Body of pancreas (tissue), 4 donors: ENCODE measurements at regions not wholly inside any gene's neighbourhood (a gene's known extent, or its start where the extent isn't known, plus 50 kb on each side); places are given as distances from the start of the nearest gene placed in this dataset.

Experiments
- ATAC-seq: fragments of 150-250 bp; one replicate; pipeline ENCODE4 v1.9.1; 2016
- DNase-seq, 4 donors: peaks; one replicate each; pipeline ENCODE4 v3.0.0-alpha.2; 2019
- H3K27ac ChIP-seq, 4 donors: fragments of 200-600 bp; sonication (generic); 1 replicate in 3 of 4; 2 replicates in 1 of 4; pipeline versions ENCODE4 v1.5.1 to v1.6.1; 2016 to 2019; ENCODE audit warnings: mild to moderate bottlenecking in 1 of 4, mixed read lengths in 1 of 4, moderate library complexity in 1 of 4
- H3K27me3 ChIP-seq, 2 donors: fragments of 200-600 bp; sonication (generic); one replicate each; pipeline ENCODE4 v1.6.0; 2016; ENCODE audit warnings: mild to moderate bottlenecking in 1 of 2
- H3K36me3 ChIP-seq, 2 donors: fragments of 200-600 bp; sonication (generic); replicated peaks in 1 of 2; 2 replicates each; pipeline ENCODE4 v1.5.1; 2016; ENCODE audit warnings: low read depth in 2 of 2; ENCODE audit not compliant: insufficient read depth in 1 of 2
- H3K4me1 ChIP-seq: fragments of 200-600 bp; sonication (generic); one replicate; pipeline ENCODE4 v1.6.0; 2016
- H3K4me3 ChIP-seq, 2 donors: fragments of 200-600 bp; sonication (generic); 1 replicate in 1 of 2; 2 replicates in 1 of 2; pipeline ENCODE4 v1.5.1; 2016 to 2019
- H3K9me3 ChIP-seq, 3 donors: fragments of 200-600 bp; sonication (generic); 1 replicate in 2 of 3; 2 replicates in 1 of 3; pipeline ENCODE4 v1.5.1; 2016
- CTCF ChIP-seq, 7 experiments: fragments of 450-650 bp in 4 of 7; fragments of 200-600 bp in 3 of 7; sonication (generic) in 3 of 7; IDR thresholded peaks; one replicate each; pipeline ENCODE4 v1.5.1; 2016 to 2019; ENCODE audit warnings: antibody characterized with exemption in 7 of 7
- POLR2A ChIP-seq, 3 donors: fragments of 450-650 bp; IDR thresholded peaks; one replicate each; pipeline ENCODE4 v1.6.1; 2016; ENCODE audit warnings: antibody characterized with exemption in 3 of 3, mild to moderate bottlenecking in 2 of 3
- WGBS, 2 donors: methylation state at CpG; one replicate each; pipeline ENCODE4 v1.1.5; 2017; 5-methylcytosine and 5-hydroxymethylcytosine counted together
- intact Hi-C: fragments of 100-400 bp; cut with DNase I; formaldehyde crosslinking; loops from one replicate; pipeline ENCODE4 v1.15.1; 2023

DNA sequence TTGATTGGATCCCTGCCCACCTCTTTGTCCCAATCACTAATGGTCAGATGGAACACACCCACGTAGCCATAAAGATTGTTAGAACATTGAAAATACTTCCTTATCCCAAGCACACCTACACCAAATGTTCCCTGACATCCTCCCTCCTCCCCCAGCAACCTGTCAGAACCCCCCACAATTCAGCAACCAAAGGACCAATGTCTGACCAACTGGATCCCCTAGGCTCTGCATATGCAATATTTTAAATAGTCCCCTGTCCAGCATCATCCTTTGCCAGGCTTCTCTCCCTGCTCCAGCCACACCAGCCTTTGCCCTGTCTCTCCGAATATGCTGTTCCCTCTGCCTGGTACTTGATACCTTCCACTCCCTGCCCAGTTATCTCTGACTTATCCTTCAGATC, 54.9 kb upstream of the CES5A start:
- Histone ChIP-seq H3K4me1 (no peaks in the 10 kb centered on the region), H3K27me3 (no peaks in the 10 kb centered on the region), H3K36me3 (no peaks in the 10 kb centered on the region), H3K27ac (no peak overlapping the region), H3K4me3 (no peak overlapping the region), H3K9me3 (no peaks in the 10 kb centered on the region)
- 48 to 49% methylated on average over 2 of the region's 2 CpGs for WGBS, 2 donors
- ATAC-seq (no peak), DNase-seq (no peak)
- TF ChIP-seq CTCF (IDR thresholded peaks at IDR 0.05) (no peak), POLR2A (IDR thresholded peaks at IDR 0.05) (no peak)
- intact Hi-C loops, result no loop called here

GRCh38 chr16:55929181-55929580, 54.0 kb upstream of the CES5A start:
- ATAC-seq (no peak), DNase-seq (no peak)
- H3K4me1 ChIP-seq, result no peaks in the 10 kb centered on the region

DNA sequence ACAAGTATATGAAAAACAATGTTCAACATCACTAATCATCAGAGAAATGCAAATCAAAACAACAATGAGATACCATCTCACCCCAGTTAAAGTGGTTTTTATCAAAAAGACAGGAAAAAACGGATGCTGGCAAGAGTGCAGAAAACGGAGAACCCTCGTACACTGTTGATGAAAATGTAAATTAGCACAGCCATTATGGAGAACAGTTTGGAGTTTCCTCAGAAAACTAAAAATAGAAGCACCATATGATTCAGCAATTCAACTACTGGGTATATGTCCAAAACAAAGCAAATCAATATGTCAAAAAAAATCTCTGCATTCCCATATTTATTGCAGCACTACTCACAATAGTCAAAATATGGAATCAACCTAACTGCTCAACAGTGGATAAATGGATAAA, 50.1 kb upstream of the CES5A start:
- intact Hi-C loops, result no loop called here
- no peaks in the 10 kb centered on the region for H3K27me3 ChIP-seq
- WGBS, 2 donors, result 33 to 34% methylated on average over 3 of the region's 3 CpGs

More at GRCh38 chr16:55929181-55929580, 54.0 kb upstream of the CES5A start:
- TF ChIP-seq CTCF (IDR thresholded peaks at IDR 0.05), result no peak
- no peak for TF ChIP-seq POLR2A (IDR thresholded peaks at IDR 0.05)
- intact Hi-C loops, result no loop called here
- Histone ChIP-seq H3K27me3 (no peaks in the 10 kb centered on the region), H3K9me3 (no peaks in the 10 kb centered on the region), H3K27ac (no peak overlapping the region), H3K36me3 (no peaks in the 10 kb centered on the region), H3K4me3 (no peak overlapping the region)
- 63 to 67% methylated on average over 8 of the region's 8 CpGs for WGBS, 2 donors

More for the DNA sequence above, 50.1 kb upstream of the CES5A start:
- Histone ChIP-seq H3K4me3 (no peak overlapping the region), H3K9me3 (peaks cover 0 to 3% (median 0%) of the 10 kb centered on the region in 3 donors), H3K27ac (no peak overlapping the region), H3K36me3 (no peaks in the 10 kb centered on the region), H3K4me1 (no peaks in the 10 kb centered on the region)
- no peak for TF ChIP-seq POLR2A (IDR thresholded peaks at IDR 0.05)
- TF ChIP-seq CTCF (IDR thresholded peaks at IDR 0.05), result no peak
- ATAC-seq (no peak), DNase-seq (no peak)
